ENCODE measurements at regions not wholly inside any gene's neighbourhood (a gene's known extent, or its start where the extent isn't known, plus 50 kb on each side); places are given as distances from the start of the nearest gene placed in this dataset. TPM values are rescaled to one million over a fixed set of nuclear protein-coding genes. Genes with fewer than 3 reads are reported as not detected.

DNA sequence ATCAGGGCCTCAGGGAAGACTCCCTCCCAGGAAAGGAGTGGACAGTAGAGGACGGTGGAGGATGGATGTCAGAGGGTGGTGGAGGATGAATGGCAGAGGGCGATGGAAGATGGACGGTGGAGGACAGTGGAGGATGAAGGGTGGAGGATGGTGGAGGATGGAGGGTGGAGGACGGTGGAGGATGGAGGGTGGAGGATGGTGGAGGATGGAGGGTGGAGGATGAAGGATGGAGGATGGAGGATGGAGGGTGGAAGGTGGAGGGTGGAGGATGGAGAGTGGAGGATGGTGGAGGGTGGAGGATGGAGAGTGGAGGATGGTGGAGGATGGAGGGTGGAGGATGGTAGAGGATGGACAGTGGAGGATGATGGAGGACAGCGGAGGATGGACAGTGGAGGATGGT lies 95.9 kb downstream of the LRRC74A start:
- Histone ChIP-seq H3K27me3 (no peaks in the 10 kb centered on the region), H3K9me3 (no peaks in the 10 kb centered on the region), H3K4me3 (no peak overlapping the region), H3K4me1 (peaks cover 43% of the 10 kb centered on the region), H3K27ac (no peak overlapping the region), H3K36me3 (replicated peaks in 1 of 2; ENCODE audit: insufficient read depth in 1 of 2, low read depth in 2 of 2) (no peaks in the 10 kb centered on the region)
- 89 to 90% methylated on average over 5 of the region's 5 CpGs for WGBS, 2 donors
- DNase-seq (no peak), ATAC-seq (no peak)
- TF ChIP-seq POLR2A (IDR thresholded peaks at IDR 0.05) (no peak), CTCF (IDR thresholded peaks at IDR 0.05) (no peak)
- intact Hi-C loops (cut with DNase I), result no loop called here

- Histone ChIP-seq H3K9me3 (no peaks in the 10 kb centered on the region), H3K4me3 (no peak overlapping the region), H3K27ac (peak overlapping the region in 2 of 4 donors; percentile 91 to 94), H3K36me3 (replicated peaks in 1 of 2; ENCODE audit: insufficient read depth in 1 of 2, low read depth in 2 of 2) (no peaks in the 10 kb centered on the region), H3K27me3 (no peaks in the 10 kb centered on the region), H3K4me1 (peaks cover 46% of the 10 kb centered on the region)
- no peak for TF ChIP-seq CTCF (IDR thresholded peaks at IDR 0.05)
- TF ChIP-seq POLR2A (IDR thresholded peaks at IDR 0.05), result no peak
- WGBS, 2 donors, result 31 to 60% methylated on average over 1 to 4 of the region's 4 CpGs
- DNase-seq, result no peak
- no peak for ATAC-seq
- intact Hi-C loops (cut with DNase I), result no loop called here
Measured at GRCh38 chr14:76921088-76921399, 94.8 kb downstream of the LRRC74A start.

DNA sequence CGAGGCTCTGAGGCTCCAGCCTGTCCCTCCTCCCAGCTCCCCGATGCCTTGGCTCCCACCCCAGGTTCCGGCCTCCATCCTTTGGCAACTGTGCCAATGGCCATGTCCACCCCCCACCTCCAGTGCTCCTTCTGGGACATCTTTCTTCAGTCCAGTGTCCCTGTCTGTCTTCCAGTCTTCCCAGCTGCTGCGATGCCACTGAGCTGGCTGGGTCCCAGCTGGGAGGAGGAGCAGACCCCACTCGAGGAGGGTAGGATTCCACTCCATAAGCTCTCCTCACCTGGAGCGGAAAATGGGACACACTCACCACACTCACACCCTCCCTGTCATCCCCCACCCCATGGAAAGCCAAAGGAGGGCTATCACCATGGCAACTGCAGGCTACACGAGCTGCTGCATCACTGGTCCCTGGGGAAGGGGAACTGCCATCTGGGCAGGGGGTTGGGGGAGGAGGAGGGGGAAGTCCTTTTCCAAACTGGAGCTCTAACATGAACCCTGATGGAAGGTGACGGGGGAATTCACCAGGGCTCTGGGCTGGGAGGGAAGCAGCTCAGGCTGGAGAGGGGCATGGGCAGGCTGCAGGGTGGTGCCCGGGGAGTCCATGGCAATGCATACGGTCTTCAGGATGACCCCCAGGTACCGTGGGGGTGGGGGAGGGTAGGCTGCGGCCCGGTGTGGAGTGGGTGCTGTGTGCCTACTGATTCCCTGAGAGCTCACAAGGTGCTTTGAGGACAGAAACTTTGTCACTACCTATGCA lies 94.3 kb downstream of the LRRC74A start:
- peaks cover 46% of the 10 kb centered on the region for H3K4me1 ChIP-seq

GRCh38 chr14:76919431-76920330 lies 93.5 kb downstream of the LRRC74A start:
- WGBS, 2 donors, result 4 to 8% methylated on average over 15 to 21 of the region's 21 CpGs
- H3K4me1 ChIP-seq, result peaks cover 46% of the 10 kb centered on the region
- intact Hi-C loops (cut with DNase I), result loop anchor here (10.0 kb wide), 1 partner anchor 145 kb away; no protein-coding TSS in a partner anchor
- ATAC-seq (peak; percentile 40), DNase-seq (peak; percentile 59 to 83 (median 72))
- peak overlapping the region; percentile 91 to 95 (median 93) for H3K27ac ChIP-seq
- TF ChIP-seq POLR2A (IDR thresholded peaks at IDR 0.05), result peak in 2 of 3 donors; percentile 48 to 61
- no peak for TF ChIP-seq CTCF (IDR thresholded peaks at IDR 0.05)
- H3K4me3 ChIP-seq, result no peak overlapping the region
- no peaks in the 10 kb centered on the region for H3K9me3 ChIP-seq
- H3K36me3 ChIP-seq (replicated peaks in 1 of 2; ENCODE audit: insufficient read depth in 1 of 2, low read depth in 2 of 2), result no peaks in the 10 kb centered on the region
- no peaks in the 10 kb centered on the region for H3K27me3 ChIP-seq

More for the DNA sequence above, 94.3 kb downstream of the LRRC74A start:
- intact Hi-C loops (cut with DNase I), result no loop called here
- 46 to 52% methylated on average over 5 to 13 of the region's 13 CpGs for WGBS, 2 donors
- Histone ChIP-seq H3K9me3 (no peaks in the 10 kb centered on the region), H3K27me3 (no peaks in the 10 kb centered on the region), H3K27ac (peak overlapping the region; percentile 91 to 95 (median 93)), H3K36me3 (replicated peaks in 1 of 2; ENCODE audit: insufficient read depth in 1 of 2, low read depth in 2 of 2) (no peaks in the 10 kb centered on the region), H3K4me3 (no peak overlapping the region)
- ATAC-seq, result no peak
- peak in 1 of 4 donors; percentile 38 for DNase-seq
- TF ChIP-seq CTCF (IDR thresholded peaks at IDR 0.05) (no peak), POLR2A (IDR thresholded peaks at IDR 0.05) (no peak)

Small RNAs in the stretch of these regions (small RNA-seq; reads per million reads assigned to genes)
- not detected for gene RN7SL356P

Data from body of pancreas (tissue), 4 donors.